Esophagus squamous epithelium (tissue), 4 donors: ENCODE measurements at regions not wholly inside any gene's neighbourhood (a gene's known extent, or its start where the extent isn't known, plus 50 kb on each side); places are given as distances from the start of the nearest gene placed in this dataset.

Experiments
- POLR2A ChIP-seq, 4 donors: fragments of 450-650 bp; IDR thresholded peaks; one replicate each; pipeline ENCODE4 v1.6.1; 2017; ENCODE audit warnings: antibody characterized with exemption in 4 of 4, mild to moderate bottlenecking in 4 of 4, moderate library complexity in 3 of 4
- TF ChIP-seq, protein P1 (sequence below), 6 experiments: fragments of 450-650 bp in 4 of 6; fragments of 200-600 bp in 2 of 6; sonication (generic) in 2 of 6; IDR thresholded peaks; one replicate each; pipeline ENCODE4 v1.5.1; 2016 to 2019; ENCODE audit warnings: antibody characterized with exemption in 6 of 6, mild to moderate bottlenecking in 4 of 6, moderate library complexity in 4 of 6

DNA sequence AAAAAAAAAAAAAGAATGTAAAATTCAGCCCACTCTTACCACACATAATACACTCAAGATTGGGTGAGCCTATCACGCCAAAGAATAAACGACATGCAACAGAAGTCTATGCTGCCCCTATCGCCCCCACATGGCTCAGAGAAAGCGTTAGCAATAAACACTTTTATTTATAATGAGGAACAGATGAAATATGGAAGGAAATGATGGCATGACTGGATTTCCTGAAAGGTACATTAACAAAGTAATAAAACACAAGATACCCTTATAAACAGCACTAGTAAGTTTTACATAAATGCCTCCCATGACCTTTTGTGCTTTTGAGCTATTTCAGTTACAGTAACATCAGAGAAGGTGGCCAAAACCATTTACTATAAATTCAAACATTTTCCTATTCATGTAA lies 71.4 kb upstream of the SCAF8 start:
- TF ChIP-seq, protein P1, sequence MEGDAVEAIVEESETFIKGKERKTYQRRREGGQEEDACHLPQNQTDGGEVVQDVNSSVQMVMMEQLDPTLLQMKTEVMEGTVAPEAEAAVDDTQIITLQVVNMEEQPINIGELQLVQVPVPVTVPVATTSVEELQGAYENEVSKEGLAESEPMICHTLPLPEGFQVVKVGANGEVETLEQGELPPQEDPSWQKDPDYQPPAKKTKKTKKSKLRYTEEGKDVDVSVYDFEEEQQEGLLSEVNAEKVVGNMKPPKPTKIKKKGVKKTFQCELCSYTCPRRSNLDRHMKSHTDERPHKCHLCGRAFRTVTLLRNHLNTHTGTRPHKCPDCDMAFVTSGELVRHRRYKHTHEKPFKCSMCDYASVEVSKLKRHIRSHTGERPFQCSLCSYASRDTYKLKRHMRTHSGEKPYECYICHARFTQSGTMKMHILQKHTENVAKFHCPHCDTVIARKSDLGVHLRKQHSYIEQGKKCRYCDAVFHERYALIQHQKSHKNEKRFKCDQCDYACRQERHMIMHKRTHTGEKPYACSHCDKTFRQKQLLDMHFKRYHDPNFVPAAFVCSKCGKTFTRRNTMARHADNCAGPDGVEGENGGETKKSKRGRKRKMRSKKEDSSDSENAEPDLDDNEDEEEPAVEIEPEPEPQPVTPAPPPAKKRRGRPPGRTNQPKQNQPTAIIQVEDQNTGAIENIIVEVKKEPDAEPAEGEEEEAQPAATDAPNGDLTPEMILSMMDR (IDR thresholded peaks at IDR 0.05) = no peak
- TF ChIP-seq POLR2A (IDR thresholded peaks at IDR 0.05) = no peak
